Right cardiac atrium (tissue), 5 donors: ENCODE measurements at regions not wholly inside any gene's neighbourhood (a gene's known extent, or its start where the extent isn't known, plus 50 kb on each side); places are given as distances from the start of the nearest gene placed in this dataset.
"Not testable (repeated sequence)": the region's sequence is repeated elsewhere in the genome, so short reads cannot be mapped to it uniquely, and the experiment has no call there.

Experiments
- ATAC-seq, 2 donors: fragments of 200-7000 bp; cut with Tn5 transposase; one replicate each; pipeline versions ENCODE4 v1.8.0 to v1.9.1; 2020; ENCODE audit warnings: moderate library complexity in 2 of 2, mild to moderate bottlenecking in 1 of 2
- DNase-seq, 3 donors: peaks; one replicate each; pipeline ENCODE4 v3.0.0-alpha.2; 2020
- H3K27ac ChIP-seq: one replicate; pipeline ENCODE4 v1.5.1; 2013; ENCODE audit warnings: mild to moderate bottlenecking, low read length, control low read depth, moderate library complexity
- H3K27me3 ChIP-seq: one replicate; pipeline ENCODE4 v1.6.1; 2013; ENCODE audit not compliant: control insufficient read depth, insufficient read depth
- H3K4me1 ChIP-seq: one replicate; pipeline ENCODE4 v1.6.1; 2013; ENCODE audit warnings: low read length; ENCODE audit not compliant: control insufficient read depth, insufficient read depth
- H3K4me3 ChIP-seq: one replicate; pipeline ENCODE4 v1.5.1; 2013; ENCODE audit warnings: low read length, control low read depth
- H3K9me3 ChIP-seq: one replicate; pipeline ENCODE4 v1.6.1; 2013; ENCODE audit warnings: low read length; ENCODE audit not compliant: control insufficient read depth
- WGBS: extraction: QIAGEN DNeasy Blood & Tissue Kit; methylation state at CpG from one replicate; pipeline ENCODE4 v1.1.7; 2013; 5-methylcytosine and 5-hydroxymethylcytosine counted together
- intact Hi-C, 4 donors: fragments of 100-400 bp; cut with DNase I; formaldehyde crosslinking; loops; one replicate each; pipeline versions ENCODE4 v1.11.0 to v1.14.0; 2022 to 2023
- donor health status: healthy with polysubstance abuse.
- donor health status: DM: no; HTN: yes; CAD: no.
- donor health status: DM: no; HTN: no; CAD: no.
- donor health status: DM: no; HTN: yes; CAD: no; lungs with severe emphysema.
- donor health status: DM: yes; HTN: yes; CAD: no.

GRCh38 chr9:102459828-102460227 lies 535.3 kb upstream of the CYLC2 start:
- H3K4me3 ChIP-seq = no peak overlapping the region
- no peaks in the 10 kb centered on the region for H3K4me1 ChIP-seq
- no peak overlapping the region for H3K27ac ChIP-seq
- WGBS = 71% methylated on average over 1 of the region's 1 CpG
- no peaks in the 10 kb centered on the region for H3K27me3 ChIP-seq
- intact Hi-C loops = no loop called here
- ATAC-seq (no peak), DNase-seq (no peak)
- no peaks in the 10 kb centered on the region for H3K9me3 ChIP-seq

- intact Hi-C loops = no loop called here
- Histone ChIP-seq H3K9me3 (no peaks in the 10 kb centered on the region), H3K4me1 (no peaks in the 10 kb centered on the region), H3K4me3 (no peak overlapping the region), H3K27me3 (no peaks in the 10 kb centered on the region), H3K27ac (no peak overlapping the region)
- no peak for ATAC-seq
- WGBS = 84% methylated on average over 1 of the region's 1 CpG
- no peak for DNase-seq
Observed at GRCh38 chr9:102456562-102456961, 538.6 kb upstream of the CYLC2 start.

- Histone ChIP-seq H3K27ac (no peak overlapping the region), H3K27me3 (no peaks in the 10 kb centered on the region), H3K9me3 (no peaks in the 10 kb centered on the region), H3K4me3 (no peak overlapping the region), H3K4me1 (no peaks in the 10 kb centered on the region)
- no peak for ATAC-seq
- intact Hi-C loops = no loop called here
- WGBS = 56% methylated on average over 1 of the region's 1 CpG
- no peak for DNase-seq
Observed at GRCh38 chr9:102445906-102446305, 549.2 kb upstream of the CYLC2 start.

- no peaks in the 10 kb centered on the region for H3K4me1 ChIP-seq
- ATAC-seq = no peak
- DNase-seq = no peak
- H3K4me3 ChIP-seq = no peak overlapping the region
- H3K27me3 ChIP-seq = no peaks in the 10 kb centered on the region
- no peak overlapping the region for H3K27ac ChIP-seq
- 82% methylated on average over 1 of the region's 1 CpG for WGBS
- intact Hi-C loops = no loop called here
- no peaks in the 10 kb centered on the region for H3K9me3 ChIP-seq
Observed at GRCh38 chr9:102445181-102445747, 549.9 kb upstream of the CYLC2 start.

- intact Hi-C loops = no loop called here
- Histone ChIP-seq H3K9me3 (no peaks in the 10 kb centered on the region), H3K4me1 (no peaks in the 10 kb centered on the region), H3K27ac (no peak overlapping the region), H3K27me3 (no peaks in the 10 kb centered on the region), H3K4me3 (no peak overlapping the region)
- ATAC-seq (no peak), DNase-seq (no peak)
Observed at GRCh38 chr9:102439583-102439982, 555.5 kb upstream of the CYLC2 start.

GRCh38 chr9:102436599-102436998 lies 558.5 kb upstream of the CYLC2 start:
- intact Hi-C loops, H3K27me3 ChIP-seq, H3K27ac ChIP-seq, H3K4me1 ChIP-seq, ATAC-seq, H3K9me3 ChIP-seq, H3K4me3 ChIP-seq: not testable (repeated sequence)
- WGBS = 91% methylated on average over 13 of the region's 13 CpGs
- peak in 1 of 3 donors; percentile 25 for DNase-seq

GRCh38 chr9:102435427-102435826 lies 559.7 kb upstream of the CYLC2 start:
- intact Hi-C loops = no loop called here
- ATAC-seq = no peak
- Histone ChIP-seq H3K27me3 (no peaks in the 10 kb centered on the region), H3K27ac (no peak overlapping the region), H3K4me3 (no peak overlapping the region), H3K9me3 (no peaks in the 10 kb centered on the region), H3K4me1 (no peaks in the 10 kb centered on the region)
- WGBS = 85% methylated on average over 3 of the region's 3 CpGs
- DNase-seq = no peak

GRCh38 chr9:102434545-102434944 lies 560.6 kb upstream of the CYLC2 start:
- H3K27ac ChIP-seq = no peak overlapping the region
- ATAC-seq = no peak
- H3K9me3 ChIP-seq = no peaks in the 10 kb centered on the region
- H3K4me3 ChIP-seq = no peak overlapping the region
- intact Hi-C loops = no loop called here
- WGBS = 61% methylated on average over 1 of the region's 1 CpG
- no peaks in the 10 kb centered on the region for H3K4me1 ChIP-seq
- no peaks in the 10 kb centered on the region for H3K27me3 ChIP-seq
- no peak for DNase-seq

GRCh38 chr9:102428305-102428704 lies 566.8 kb upstream of the CYLC2 start:
- no peak for ATAC-seq
- 75% methylated on average over 4 of the region's 4 CpGs for WGBS
- H3K9me3 ChIP-seq = no peaks in the 10 kb centered on the region

GRCh38 chr9:102416251-102416650 lies 578.9 kb upstream of the CYLC2 start:
- 85% methylated on average over 3 of the region's 3 CpGs for WGBS
- H3K4me3 ChIP-seq, intact Hi-C loops, H3K27ac ChIP-seq, ATAC-seq, H3K9me3 ChIP-seq, H3K4me1 ChIP-seq, DNase-seq, H3K27me3 ChIP-seq: not testable (repeated sequence)

More at GRCh38 chr9:102428305-102428704, 566.8 kb upstream of the CYLC2 start:
- H3K4me1 ChIP-seq = no peaks in the 10 kb centered on the region
- DNase-seq = no peak
- no peak overlapping the region for H3K27ac ChIP-seq
- intact Hi-C loops = no loop called here
- no peak overlapping the region for H3K4me3 ChIP-seq
- H3K27me3 ChIP-seq = no peaks in the 10 kb centered on the region

- intact Hi-C loops = no loop called here
- H3K4me1 ChIP-seq = no peaks in the 10 kb centered on the region
- ATAC-seq = no peak
- H3K27ac ChIP-seq = no peak overlapping the region
- no peak for DNase-seq
- no peaks in the 10 kb centered on the region for H3K9me3 ChIP-seq
- no peak overlapping the region for H3K4me3 ChIP-seq
- no peaks in the 10 kb centered on the region for H3K27me3 ChIP-seq
- WGBS = 60% methylated on average over 5 of the region's 5 CpGs
Observed at GRCh38 chr9:102405218-102405867, 589.8 kb upstream of the CYLC2 start.

GRCh38 chr9:102403514-102403913 lies 591.6 kb upstream of the CYLC2 start:
- intact Hi-C loops = no loop called here
- no peaks in the 10 kb centered on the region for H3K4me1 ChIP-seq
- ATAC-seq (no peak), DNase-seq (no peak)
- H3K27me3 ChIP-seq = no peaks in the 10 kb centered on the region
- no peaks in the 10 kb centered on the region for H3K9me3 ChIP-seq
- H3K4me3 ChIP-seq = no peak overlapping the region
- no peak overlapping the region for H3K27ac ChIP-seq
- WGBS = 72% methylated on average over 3 of the region's 3 CpGs
